HG02870 (cell line): ENCODE measurements at regions not wholly inside any gene's neighbourhood (a gene's known extent, or its start where the extent isn't known, plus 50 kb on each side); places are given as distances from the start of the nearest gene placed in this dataset.

ENCODE experiments used
- ATAC-seq: cut with Tn5 transposase; IDR thresholded peaks from one replicate; pipeline ENCODE4 v1.9.1; 2021; ENCODE audit warnings: mild to moderate bottlenecking, moderate library complexity; ENCODE audit not compliant: unreplicated experiment

GRCh38 chr3:42037318-42037945 lies 53.7 kb upstream of the TRAK1 start:
- no peak for ATAC-seq

GRCh38 chr3:42036483-42036823 lies 54.7 kb upstream of the TRAK1 start:
- ATAC-seq = peak; percentile 49

- no peak for ATAC-seq
Observed at GRCh38 chr3:42035816-42036482, 55.2 kb upstream of the TRAK1 start.

- ATAC-seq = no peak
Observed at GRCh38 chr3:42035007-42035406, 56.1 kb upstream of the TRAK1 start.

- ATAC-seq = no peak
Observed at GRCh38 chr3:42033741-42034140, 57.4 kb upstream of the TRAK1 start.

GRCh38 chr3:42032693-42033349 lies 58.3 kb upstream of the TRAK1 start:
- ATAC-seq = no peak

GRCh38 chr3:42031808-42032480 lies 59.2 kb upstream of the TRAK1 start:
- no peak for ATAC-seq

GRCh38 chr3:42028474-42028873 lies 62.7 kb upstream of the TRAK1 start:
- no peak for ATAC-seq

- ATAC-seq = no peak
Observed at GRCh38 chr3:42027571-42027970, 63.6 kb upstream of the TRAK1 start.

GRCh38 chr3:42025370-42026138 lies 63.7 kb upstream of the ULK4 start:
- ATAC-seq = no peak

GRCh38 chr3:42024591-42025351 lies 62.9 kb upstream of the ULK4 start:
- no peak for ATAC-seq

GRCh38 chr3:42023380-42023779 lies 61.5 kb upstream of the ULK4 start:
- ATAC-seq = no peak

- no peak for ATAC-seq
Observed at GRCh38 chr3:42022355-42022754, 60.5 kb upstream of the ULK4 start.

- ATAC-seq = no peak
Observed at GRCh38 chr3:42020684-42021307, 58.9 kb upstream of the ULK4 start.

- ATAC-seq = no peak
Observed at GRCh38 chr3:42019953-42020260, 58.0 kb upstream of the ULK4 start.

GRCh38 chr3:42019144-42019952 lies 57.4 kb upstream of the ULK4 start:
- no peak for ATAC-seq

- ATAC-seq = no peak
Observed at GRCh38 chr3:42014921-42015533, 53.1 kb upstream of the ULK4 start.

GRCh38 chr3:42014458-42014920 lies 52.6 kb upstream of the ULK4 start:
- no peak for ATAC-seq
